ENCODE measurements at regions not wholly inside any gene's neighbourhood (a gene's known extent, or its start where the extent isn't known, plus 50 kb on each side); places are given as distances from the start of the nearest gene placed in this dataset.
A peak's percentile ranks its signal among the peaks of the same experiment; 100 is the strongest.

DNA sequence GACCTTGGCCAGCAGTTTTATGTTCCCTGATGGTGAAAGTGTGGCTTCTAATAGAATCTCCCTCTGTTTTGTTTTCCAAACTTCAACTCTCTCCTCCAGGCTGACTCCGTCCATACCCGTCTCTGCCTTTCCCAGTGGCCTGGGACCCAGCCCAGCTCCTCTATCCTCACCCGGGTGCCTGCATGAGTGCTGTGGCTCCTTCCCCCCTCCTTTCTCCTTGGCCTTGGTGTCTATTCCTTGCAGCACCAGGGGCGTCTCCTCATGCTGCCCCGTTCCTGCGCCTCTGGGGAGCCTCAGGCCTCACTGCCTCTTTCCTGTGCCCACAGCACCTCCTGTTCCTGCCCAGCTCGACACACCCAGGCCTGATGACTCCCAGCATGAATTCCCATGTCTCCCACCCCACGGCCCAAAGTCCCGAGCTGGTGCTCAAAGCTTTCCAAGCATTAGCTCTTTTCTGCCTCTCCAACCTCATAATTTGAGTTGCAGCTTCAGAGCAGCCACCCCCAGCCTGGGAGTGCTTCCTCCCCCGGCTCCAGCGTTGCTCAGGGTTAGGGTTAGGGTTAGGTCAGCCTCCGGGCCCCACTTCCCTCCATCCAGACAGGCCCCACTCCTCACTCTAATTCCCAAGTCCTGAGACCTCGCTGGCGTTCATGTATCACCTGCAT, 56.3 kb upstream of the AFDN start:
- TF ChIP-seq, protein P1, sequence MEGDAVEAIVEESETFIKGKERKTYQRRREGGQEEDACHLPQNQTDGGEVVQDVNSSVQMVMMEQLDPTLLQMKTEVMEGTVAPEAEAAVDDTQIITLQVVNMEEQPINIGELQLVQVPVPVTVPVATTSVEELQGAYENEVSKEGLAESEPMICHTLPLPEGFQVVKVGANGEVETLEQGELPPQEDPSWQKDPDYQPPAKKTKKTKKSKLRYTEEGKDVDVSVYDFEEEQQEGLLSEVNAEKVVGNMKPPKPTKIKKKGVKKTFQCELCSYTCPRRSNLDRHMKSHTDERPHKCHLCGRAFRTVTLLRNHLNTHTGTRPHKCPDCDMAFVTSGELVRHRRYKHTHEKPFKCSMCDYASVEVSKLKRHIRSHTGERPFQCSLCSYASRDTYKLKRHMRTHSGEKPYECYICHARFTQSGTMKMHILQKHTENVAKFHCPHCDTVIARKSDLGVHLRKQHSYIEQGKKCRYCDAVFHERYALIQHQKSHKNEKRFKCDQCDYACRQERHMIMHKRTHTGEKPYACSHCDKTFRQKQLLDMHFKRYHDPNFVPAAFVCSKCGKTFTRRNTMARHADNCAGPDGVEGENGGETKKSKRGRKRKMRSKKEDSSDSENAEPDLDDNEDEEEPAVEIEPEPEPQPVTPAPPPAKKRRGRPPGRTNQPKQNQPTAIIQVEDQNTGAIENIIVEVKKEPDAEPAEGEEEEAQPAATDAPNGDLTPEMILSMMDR (IDR thresholded peaks at IDR 0.05) = no peak
- intact Hi-C loops (cut with DNase I) = no loop called here
- DNase-seq (no peak), ATAC-seq (no peak)
- H3K27ac ChIP-seq = no peak overlapping the region
- peaks cover 0 to 5% (median 0%) of the 10 kb centered on the region in 9 donors for H3K4me1 ChIP-seq
- H3K9me3 ChIP-seq = no peaks in the 10 kb centered on the region
- peaks cover 0 to 5% (median 0%) of the 10 kb centered on the region in 7 donors for H3K27me3 ChIP-seq
- H3K36me3 ChIP-seq = no peaks in the 10 kb centered on the region
- no peak overlapping the region for H3K4me3 ChIP-seq
- 78 to 83% methylated on average over 14 of the region's 14 CpGs for WGBS, 2 donors

DNA sequence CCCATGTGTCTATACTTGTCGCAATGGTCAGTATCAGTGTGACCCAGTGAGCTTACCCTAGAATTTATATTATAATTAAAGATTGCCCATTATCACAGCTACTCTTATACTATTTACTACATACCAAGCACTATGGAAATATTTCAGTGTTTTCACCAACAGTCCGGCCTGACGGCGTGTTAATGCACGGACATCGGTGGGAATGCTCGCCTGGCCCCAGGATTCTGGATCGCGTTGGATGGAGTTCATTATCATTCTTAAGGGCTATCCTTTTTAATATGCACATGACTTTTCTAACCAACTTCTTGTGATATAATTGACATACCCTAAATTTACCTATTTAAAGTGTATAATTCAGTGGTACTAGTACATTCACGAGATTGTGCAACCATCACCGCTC, 51.8 kb upstream of the AFDN start:
- Histone ChIP-seq H3K4me3 (no peak overlapping the region), H3K4me1 (peaks cover 0 to 4% (median 0%) of the 10 kb centered on the region in 9 donors), H3K27ac (no peak overlapping the region), H3K27me3 (no peaks in the 10 kb centered on the region), H3K9me3 (no peaks in the 10 kb centered on the region), H3K36me3 (no peaks in the 10 kb centered on the region)
- no peak for DNase-seq
- WGBS, 2 donors = 96 to 98% methylated on average over 11 of the region's 11 CpGs
- intact Hi-C loops (cut with DNase I) = no loop called here
- ATAC-seq = no peak
- TF ChIP-seq, protein P1 (IDR thresholded peaks at IDR 0.05) = no peak

GRCh38 chr6:167776906-167777627, 49.6 kb upstream of the AFDN start:
- intact Hi-C loops (cut with DNase I) = no loop called here
- no peaks in the 10 kb centered on the region for H3K27me3 ChIP-seq
- TF ChIP-seq, protein P1 (IDR thresholded peaks at IDR 0.05) = no peak
- H3K36me3 ChIP-seq = no peaks in the 10 kb centered on the region
- ATAC-seq (no peak), DNase-seq (no peak)
- 83 to 85% methylated on average over 14 of the region's 14 CpGs for WGBS, 2 donors
- H3K9me3 ChIP-seq = no peaks in the 10 kb centered on the region
- peak overlapping the region in 7 of 10 donors; percentile 9 to 59 (median 46) for H3K27ac ChIP-seq
- H3K4me1 ChIP-seq = peaks cover 0 to 4% (median 0%) of the 10 kb centered on the region in 9 donors
- H3K4me3 ChIP-seq = no peak overlapping the region
